Stimulated activated naive CD4-positive, alpha-beta T cell treated with Interleukin-2 at 50 U/mL for 16 hours (primary cell): ENCODE measurements at regions not wholly inside any gene's neighbourhood (a gene's known extent, or its start where the extent isn't known, plus 50 kb on each side); places are given as distances from the start of the nearest gene placed in this dataset.

Experiments used
- DNase-seq: peaks from one replicate; lab custom pipeline; 2025; lab: John Stamatoyannopoulos, UW

DNA sequence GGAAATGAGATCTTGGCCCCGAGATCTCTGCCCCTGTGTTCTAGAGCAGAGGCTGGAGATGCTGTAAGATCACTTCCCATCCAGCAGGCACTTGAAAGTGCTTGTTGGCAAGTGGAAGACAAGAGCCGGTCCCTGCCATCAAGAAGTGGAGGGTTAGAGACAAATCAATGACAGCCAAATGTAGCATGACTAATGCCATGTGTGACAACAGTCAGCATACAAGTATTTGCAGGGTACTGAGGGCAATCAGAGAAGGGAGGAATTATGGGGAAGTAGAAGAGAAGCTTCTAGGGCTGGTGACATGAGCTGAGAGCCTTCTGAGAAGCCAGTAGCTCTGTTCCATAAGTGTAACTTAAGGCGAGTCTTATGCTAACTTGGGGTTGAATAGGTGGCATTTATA lies 58.6 kb downstream of the TMEM17 start:
- DNase-seq = no peak

DNA sequence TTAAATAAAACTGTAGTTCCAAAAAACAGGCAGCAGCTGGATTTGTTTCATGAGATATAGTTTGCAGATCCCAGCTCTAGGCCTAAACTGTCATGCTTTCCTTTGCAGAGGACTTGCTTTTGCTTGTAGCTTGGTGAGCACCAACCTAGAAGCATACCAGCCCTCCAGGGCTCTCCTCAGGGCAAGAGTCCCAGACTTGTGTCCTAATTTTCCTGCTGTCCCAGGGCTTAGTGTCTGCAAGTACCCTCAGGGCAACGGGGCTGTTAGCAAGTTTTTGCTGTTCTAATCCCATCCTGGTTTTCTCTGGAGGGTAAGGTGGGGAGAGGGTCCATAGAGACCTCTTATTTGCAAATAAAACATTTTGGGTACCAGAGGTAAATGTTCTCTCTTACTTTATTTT lies 59.5 kb downstream of the TMEM17 start:
- no peak for DNase-seq

DNA sequence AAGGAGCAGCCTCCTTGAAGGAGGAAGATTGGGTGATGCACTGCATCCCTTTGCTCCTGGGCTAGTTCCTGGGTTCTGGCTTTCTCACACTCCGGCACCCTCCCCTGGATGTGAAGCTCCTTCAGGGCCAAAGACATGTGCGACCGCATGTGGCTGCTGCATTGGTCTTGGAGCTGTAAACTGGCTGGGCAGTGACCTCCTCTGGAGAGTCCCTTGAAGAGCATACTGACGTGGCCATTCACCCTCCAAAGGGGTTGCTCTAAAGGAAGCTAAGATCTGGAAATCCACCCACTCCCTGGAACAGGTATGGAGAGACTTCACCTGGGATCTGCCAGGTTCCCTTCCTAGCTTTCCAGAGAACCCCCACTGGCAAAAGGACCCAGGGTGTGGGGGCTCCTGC lies 62.1 kb downstream of the TMEM17 start:
- no peak for DNase-seq

DNA sequence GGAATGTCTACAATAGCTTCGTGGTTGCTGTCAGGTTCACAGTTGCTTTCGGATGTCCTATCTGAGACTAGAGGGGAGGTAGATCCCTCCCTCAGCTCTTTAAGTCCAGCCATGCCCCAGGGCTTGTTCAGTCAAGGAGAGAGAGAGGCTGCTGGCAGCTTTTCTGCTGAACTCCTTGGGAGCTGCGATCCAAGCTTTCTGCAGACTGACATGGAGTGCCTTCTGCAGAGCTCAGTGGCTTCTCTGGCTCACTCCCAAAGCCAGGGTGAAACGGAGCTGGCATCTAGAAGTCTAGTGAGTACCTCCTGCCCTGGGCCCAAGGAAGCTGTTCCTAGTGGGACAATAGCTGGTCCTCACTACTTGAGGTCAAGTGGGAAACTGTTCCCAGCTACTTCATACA lies 62.5 kb downstream of the TMEM17 start:
- no peak for DNase-seq

DNA sequence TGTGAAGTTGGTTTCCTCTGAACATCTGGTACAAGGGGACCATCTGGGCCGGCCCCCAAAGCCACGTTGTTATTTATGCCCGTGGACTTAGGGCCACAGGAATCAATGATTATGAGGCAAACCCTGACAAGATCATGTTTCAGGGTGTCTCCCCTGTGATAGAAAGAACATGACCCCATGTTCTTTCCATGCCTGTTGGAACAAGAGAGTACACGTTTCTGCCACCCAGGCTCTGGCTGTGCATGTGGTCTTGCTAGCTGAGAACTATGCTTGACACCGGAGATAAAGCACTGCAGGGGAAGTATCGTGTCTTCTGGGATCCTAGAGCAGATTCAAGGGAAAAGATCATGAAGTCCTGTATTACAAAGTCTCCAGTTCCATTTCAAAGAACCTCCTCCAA lies 64.2 kb downstream of the TMEM17 start:
- no peak for DNase-seq

DNA sequence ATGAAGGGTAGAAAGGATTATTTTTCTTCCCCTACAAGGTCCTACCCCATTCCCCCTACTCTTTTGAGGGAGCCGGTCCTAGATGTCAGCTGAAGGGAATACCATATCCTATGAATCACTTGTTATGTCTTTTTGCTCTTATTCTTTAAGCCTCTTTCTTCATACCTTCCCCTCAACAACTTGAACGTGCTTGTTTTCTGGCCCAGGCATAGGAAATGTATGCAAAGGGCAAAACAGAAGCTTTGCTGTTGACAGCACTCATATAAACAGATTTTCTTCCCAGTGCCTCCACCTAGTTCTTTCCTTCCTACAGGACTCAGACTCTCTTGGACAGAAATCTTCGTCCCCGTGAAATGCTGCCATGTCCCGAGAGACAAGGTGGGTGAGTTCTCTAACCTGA lies 64.6 kb downstream of the TMEM17 start:
- DNase-seq = no peak

DNA sequence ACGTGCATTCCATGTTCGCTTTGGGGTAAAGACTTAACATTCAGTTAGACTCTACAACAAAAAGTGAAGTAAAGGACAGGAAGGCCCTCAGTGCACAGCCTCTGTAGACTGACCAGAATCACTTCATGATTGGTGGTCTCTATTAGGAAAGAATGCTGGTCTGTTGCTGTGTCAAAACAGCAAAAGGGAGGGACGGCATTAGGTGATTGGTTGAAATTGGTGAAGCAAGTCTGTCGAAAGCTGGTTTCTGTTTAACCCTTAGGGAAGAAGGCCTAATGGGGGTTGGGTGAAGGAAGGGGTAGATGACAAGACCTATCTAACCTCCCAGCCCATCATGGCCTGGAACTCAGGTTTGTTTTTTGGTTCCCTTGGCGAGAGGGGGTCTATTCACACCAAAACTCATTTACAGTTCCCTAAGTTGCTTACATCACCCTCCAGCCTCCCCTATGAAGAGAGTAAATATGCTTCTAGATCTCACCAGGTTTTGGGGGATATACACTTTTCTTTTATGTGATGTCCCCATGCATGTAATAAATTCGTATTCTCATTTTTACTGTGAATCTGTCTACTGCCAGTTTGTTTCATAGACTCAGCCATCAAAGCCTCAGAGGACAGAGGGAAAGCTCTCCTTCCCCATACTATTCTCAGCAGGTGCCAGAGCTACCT lies 65.6 kb downstream of the TMEM17 start:
- DNase-seq = no peak

DNA sequence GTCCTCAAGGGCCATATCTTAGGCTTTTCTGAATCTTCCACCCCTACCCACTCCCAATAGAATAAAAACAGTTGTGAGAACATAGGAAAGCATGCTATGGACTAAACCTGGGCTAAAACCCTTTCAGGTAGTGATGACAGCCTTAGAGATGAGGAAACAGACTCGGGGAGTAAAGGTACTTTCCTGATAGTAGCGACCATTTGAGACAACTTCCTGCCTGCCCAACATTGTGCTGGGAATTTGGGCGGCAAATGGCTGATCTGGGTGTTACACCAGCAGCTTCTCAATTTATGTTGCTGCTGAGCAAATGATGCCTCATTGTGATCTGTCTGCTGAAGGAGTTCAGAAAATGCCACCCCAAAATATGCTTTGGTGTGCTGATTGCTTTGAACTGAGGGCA lies 66.6 kb downstream of the TMEM17 start:
- DNase-seq = no peak

DNA sequence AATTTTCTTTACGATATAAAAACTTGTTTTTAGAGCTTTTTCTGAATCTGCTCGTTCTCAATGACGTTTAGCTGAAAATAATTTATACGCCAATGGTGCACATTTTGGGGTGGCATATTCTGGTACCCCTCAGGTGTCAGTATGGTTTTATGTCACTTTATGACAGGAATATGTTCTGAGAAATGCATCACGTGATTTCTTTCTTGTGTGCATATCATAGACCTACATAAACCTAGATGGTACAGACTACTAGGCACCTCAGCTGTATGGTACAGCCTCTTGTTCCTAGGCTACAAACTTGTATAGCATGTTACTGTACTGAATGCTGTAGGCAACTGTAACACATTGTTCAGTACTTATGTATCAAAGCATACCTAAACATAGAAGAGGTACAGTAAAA lies 68.2 kb downstream of the TMEM17 start:
- no peak for DNase-seq

DNA sequence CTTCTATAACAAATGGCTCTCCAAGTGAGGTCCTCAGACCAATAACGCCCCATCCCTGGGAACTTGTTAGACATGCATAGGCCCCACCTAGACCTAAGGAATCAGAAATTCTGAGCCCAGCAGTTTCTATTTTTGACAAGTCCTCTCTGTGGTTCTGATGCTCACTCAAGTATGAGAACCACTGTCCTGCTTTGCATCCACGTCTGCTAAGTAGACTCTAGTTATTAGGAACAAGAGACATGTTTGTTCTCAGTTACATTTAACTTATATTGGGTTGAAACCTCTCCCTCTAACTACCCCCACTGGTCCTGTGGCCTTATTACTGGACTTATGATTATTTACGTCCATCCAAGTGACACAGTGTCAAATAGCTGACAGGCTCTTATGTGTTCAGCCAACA lies 70.3 kb downstream of the TMEM17 start:
- no peak for DNase-seq

DNA sequence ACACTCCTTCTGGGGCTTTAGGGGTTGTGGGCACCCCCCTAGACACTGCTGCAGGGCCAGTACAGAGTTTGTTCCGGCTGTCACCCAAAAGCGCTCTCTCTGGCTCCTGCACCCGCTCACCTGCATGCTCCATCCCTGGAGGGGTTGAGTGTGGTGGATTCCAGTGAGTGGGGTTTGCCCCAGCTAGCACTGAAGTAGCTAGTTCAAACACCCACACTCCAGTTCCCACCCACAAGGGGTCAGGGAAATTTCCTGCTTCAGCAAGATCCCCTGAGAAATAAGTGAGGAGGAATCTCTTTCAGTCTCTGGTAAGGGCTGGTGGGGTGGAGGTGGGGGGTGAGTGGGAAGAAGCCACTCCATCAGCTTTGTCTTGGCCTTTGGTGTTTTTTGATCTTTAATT lies 73.6 kb downstream of the TMEM17 start:
- no peak for DNase-seq

DNA sequence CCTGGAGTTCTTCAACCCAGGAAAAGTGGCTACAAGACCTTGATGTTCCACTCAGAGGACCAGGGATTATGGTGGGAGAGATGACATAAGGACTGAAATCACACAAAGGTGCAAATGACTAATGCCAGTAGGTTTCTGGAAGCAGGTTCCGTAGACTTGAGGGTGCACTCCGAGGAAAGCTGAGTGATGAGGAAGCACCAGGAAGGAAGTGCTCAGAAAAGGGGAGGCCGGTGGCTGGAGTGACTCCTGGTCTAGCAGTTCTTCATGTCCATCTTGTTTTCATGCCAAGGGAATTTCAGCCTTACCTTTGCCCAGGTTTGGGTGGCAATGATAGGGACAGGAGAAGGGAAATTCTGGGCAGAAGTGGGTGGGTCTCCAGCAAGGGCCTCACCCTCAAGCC lies 74.5 kb downstream of the TMEM17 start:
- no peak for DNase-seq

DNA sequence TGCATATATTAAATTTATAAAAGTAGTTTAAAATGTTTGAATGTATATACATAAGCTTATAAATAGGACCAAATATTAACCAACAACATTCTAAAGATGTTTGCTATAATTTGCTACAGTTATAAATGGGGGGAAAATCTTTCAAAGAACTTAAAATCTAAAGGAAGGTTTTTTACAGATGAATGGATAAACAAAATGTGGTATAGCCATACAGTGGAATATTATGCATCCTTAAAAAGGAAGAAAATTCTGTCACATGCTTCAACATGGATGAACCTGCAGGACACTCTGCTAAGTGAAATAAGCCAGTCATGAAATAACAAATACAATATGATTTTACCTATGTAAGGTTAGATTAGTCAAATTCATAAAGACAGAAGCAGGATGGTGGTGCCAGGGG lies 75.8 kb downstream of the TMEM17 start:
- no peak for DNase-seq

DNA sequence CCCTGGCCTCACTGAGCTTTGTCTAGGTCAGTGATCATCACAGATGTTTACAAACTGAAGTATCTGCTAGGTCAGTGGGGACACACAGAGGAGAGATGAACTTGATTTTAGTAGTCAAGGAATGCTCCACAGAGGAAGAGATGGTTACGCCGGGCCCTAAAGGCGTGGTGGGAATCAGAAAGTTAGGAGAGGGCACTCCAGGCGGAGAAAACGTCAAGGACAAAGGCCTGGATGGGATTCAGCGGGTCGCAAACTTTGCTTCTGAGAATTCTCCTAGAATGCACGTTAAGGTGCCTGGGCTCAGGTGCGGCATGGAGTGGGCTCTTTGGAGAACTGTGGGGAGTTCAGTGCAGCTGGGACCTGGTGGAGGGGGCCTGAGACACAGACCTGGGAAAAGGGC lies 78.8 kb downstream of the TMEM17 start:
- no peak for DNase-seq

DNA sequence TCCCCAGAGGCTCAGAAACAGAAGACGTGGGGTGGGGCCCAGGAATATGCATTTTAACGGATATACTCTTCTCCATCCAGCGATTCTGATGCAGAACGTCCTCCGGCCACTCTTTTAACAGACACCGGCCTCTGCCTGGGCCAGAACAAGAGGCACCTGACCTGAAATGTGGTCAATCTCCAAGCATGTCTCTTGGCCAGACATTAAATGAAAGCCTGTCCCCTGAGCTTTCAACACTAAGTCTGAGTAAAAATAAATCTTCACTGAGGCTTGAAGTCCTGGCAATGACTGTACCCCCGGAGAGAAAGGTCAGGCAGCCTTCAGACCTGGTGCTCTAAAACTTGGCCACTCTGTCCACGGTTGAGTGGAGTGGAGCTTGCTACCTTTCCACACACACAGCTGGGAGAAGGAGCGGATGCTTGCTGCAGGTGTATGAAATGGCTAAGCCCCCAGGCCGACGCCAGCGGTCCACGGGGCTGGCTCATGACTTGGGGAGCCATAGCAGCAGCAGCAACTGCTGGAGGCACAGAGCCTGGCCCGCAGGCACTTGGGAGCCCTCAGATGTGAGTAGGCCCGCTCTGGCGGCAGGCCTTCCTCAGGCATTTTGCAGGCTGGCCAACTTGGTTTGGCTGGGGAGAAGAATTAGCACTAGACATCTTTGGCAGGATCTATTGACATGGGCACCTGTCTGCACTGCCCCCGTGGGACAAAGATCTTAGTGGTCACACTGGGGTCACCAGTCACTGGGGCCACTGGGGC lies 79.7 kb downstream of the TMEM17 start:
- no peak for DNase-seq

DNA sequence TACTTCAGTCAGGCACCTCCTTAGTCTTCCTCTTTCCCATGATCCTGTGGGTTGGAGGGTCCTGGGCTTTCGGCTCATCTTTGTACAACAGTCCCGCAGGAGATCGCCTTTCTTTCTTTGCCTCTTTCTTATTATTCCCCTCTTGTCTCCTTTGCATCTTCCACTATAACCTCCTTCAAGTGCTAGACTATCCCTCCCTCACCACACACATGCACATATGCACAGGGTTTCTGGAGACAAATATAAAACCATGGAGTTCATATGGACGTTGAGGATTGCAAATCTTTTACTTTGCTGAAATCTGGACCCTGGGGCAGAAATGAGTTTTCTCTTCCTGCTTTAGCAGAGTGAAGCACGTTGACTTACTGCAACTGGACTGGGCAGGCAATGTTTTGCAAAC lies 80.3 kb downstream of the TMEM17 start:
- no peak for DNase-seq

DNA sequence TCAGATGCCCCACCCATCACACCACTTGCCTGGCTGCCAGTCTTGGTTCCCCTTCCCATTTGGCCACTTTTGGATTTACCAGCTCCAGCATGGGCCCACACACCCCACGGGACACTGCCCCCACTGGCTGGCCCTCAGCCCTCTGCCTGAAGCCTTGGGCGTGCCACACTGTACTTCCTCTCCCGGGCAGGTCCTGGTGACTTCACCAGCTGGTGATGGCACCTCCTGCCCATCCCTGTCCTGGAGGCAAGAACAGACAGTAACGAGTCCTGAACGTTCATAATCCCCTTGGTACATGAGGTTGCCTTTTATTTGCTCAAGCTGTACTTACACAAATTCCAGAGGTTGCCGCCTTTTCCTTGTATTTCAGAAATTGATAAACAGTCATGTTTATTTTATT lies 81.1 kb downstream of the TMEM17 start:
- DNase-seq = no peak

DNA sequence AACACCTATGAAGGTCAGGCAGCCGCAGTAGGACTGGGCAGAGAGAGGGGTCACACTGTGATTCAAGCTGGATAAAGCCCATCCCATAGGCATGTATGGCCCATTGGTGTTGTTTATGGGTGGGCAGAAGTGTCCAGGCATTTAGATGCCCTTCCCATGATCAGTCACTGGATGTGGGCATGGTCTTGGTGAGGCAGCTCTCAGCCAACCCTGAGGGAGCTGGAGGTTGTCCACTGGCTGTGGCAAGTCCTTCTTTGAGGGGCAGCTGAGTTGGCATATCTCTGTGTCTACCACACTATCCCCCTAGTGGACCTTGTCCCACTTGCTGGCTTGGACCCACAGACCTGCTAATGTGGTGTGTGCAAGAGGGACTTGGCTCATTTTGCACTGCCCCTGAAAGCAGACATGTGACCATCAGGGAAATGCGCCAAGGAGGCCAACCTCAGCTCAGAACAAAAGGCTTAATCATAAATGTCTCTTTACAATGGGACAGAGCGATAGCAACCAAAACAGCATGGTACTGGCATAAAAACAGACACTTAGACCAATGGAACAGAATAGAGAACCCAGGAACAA lies 82.0 kb downstream of the TMEM17 start:
- DNase-seq = no peak

DNA sequence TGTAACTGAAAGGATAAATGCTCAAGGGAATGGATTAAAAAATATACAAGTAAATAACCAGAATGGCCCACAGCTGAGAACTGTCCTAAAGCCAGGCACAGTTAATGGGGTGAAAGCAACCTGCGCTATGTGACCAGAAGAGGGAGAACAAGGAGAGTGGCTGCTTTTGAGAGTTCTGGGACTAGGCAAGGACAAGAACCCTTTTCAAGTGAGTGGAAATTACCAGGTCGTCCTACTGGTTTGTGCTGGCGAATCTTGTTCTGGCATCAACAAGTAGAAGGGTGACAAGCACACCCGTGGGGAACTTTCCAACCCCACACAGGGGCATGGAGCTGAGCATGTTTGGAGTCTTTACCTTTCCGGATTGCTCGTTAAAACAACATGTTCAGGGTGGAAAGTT lies 82.8 kb downstream of the TMEM17 start:
- DNase-seq = no peak

DNA sequence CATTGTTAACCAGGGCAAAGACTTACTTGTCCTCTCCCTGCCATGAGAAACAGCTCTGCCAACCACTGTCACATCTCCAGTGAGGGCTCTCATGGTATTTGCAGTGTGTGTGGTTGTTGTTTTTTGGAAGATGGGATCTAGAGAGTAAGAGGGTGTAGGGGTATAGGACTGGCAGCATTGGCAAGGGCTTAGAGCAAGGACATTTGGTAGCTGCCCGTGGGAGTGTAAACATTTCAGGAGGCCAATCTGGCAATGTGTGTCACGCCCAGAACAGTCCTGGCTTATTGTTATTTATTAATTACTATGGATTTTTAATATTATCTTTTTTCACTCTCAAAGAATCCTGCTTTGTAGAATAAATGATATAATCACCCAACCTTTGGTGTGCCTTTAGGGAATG lies 90.5 kb downstream of the TMEM17 start:
- no peak for DNase-seq

DNA sequence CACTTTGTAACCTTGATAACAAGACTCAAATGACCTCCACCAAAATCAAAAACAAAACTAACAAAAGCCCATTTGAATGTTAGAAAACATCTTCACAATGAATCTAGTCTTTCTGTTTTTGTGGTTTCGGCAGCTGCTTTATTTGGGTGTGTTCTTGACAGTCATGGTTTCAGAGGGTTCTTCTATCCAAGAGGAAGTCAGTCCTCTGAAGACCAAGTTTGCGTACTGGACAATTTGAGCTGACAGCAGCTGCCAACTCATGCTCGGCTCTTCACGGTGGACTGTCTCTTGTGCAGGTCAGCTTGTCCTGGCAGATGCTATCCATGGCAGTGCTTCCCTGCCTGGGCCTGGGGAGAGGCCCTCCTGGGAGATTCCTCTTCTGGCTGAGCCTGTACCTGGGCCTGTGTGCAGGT lies 91.0 kb downstream of the TMEM17 start:
- no peak for DNase-seq

DNA sequence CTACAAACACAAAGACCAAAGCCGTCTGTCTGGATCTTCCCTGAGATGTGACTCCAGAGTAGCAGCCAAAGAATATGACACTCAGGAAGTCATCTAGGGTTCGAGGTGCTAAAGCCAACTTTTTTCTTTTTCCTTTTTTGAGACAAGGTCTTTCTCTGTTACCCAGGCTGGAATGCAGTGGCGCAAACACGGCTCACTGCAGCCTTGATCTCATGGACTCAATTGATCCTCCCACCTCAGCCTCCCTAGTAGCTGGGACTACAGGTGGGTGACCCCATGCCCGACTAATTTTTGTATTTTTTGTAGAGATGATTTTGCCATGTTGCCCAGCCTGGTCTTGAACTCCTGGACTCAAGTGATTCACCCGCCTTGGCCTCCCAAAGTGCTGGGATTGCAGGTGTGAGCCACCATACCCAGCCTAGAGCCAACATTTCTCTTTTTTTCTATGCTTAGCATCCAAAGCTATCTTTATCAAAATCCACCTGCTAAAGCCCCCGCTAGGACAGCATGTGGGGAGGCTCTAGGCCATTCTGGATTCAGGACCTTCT lies 92.8 kb downstream of the TMEM17 start:
- DNase-seq = no peak

DNA sequence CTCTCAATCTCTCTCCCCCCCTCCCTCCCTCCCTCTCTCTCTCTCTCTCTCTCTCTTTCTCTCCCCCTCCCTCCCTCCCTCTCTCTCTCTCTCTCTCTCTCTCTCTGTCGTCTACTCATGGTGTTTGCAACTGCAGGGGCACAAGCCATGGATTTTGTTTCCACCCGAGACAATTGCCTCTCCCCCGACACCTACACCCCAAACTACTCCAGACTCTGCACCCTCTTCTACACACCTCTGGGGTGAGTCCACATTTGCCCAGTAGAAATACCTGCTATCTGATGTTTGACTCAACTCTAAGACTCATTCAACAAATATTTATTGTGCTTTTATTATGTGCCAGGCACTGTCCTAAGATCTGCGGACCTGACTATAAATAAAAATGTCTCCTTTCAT lies 93.7 kb downstream of the TMEM17 start:
- no peak for DNase-seq
